Inflammatory macrophage treated with lipopolysaccharide for 4 hours (primary cell): ENCODE measurements at regions not wholly inside any gene's neighbourhood (a gene's known extent, or its start where the extent isn't known, plus 50 kb on each side); places are given as distances from the start of the nearest gene placed in this dataset.
"Not testable (repeated sequence)": the region's sequence is repeated elsewhere in the genome, so short reads cannot be mapped to it uniquely, and the experiment has no call there.

ENCODE experiments used
- DNase-seq: peaks from one replicate; pipeline ENCODE4 v3.0.0-alpha.2; 2020

GRCh38 chr4:164350716-164351115, 403.2 kb upstream of the SMIM31 start:
- DNase-seq, result not testable (repeated sequence)

- DNase-seq, result no peak
Measured at GRCh38 chr4:164357957-164358356, 396.0 kb upstream of the SMIM31 start.

GRCh38 chr4:164358400-164358799, 395.5 kb upstream of the SMIM31 start:
- DNase-seq, result no peak

- DNase-seq, result no peak
Measured at GRCh38 chr4:164359881-164360280, 394.1 kb upstream of the SMIM31 start.

- no peak for DNase-seq
Measured at GRCh38 chr4:164368894-164369293, 385.0 kb upstream of the SMIM31 start.

GRCh38 chr4:164373021-164373420, 380.9 kb upstream of the SMIM31 start:
- DNase-seq, result no peak

- no peak for DNase-seq
Measured at GRCh38 chr4:164377277-164377676, 376.7 kb upstream of the SMIM31 start.

GRCh38 chr4:164378361-164378760, 375.6 kb upstream of the SMIM31 start:
- DNase-seq, result no peak

GRCh38 chr4:164379694-164380093, 374.2 kb upstream of the SMIM31 start:
- DNase-seq, result no peak

GRCh38 chr4:164381859-164382258, 372.1 kb upstream of the SMIM31 start:
- DNase-seq, result no peak

GRCh38 chr4:164383058-164383357, 370.9 kb upstream of the SMIM31 start:
- no peak for DNase-seq

GRCh38 chr4:164383358-164384220, 370.3 kb upstream of the SMIM31 start:
- DNase-seq, result no peak

- DNase-seq, result no peak
Measured at GRCh38 chr4:164384416-164384815, 369.5 kb upstream of the SMIM31 start.

GRCh38 chr4:164396439-164396838, 357.5 kb upstream of the SMIM31 start:
- DNase-seq, result no peak

GRCh38 chr4:164402554-164402953, 351.4 kb upstream of the SMIM31 start:
- no peak for DNase-seq

GRCh38 chr4:164405774-164406173, 348.2 kb upstream of the SMIM31 start:
- no peak for DNase-seq

GRCh38 chr4:164408831-164409230, 345.1 kb upstream of the SMIM31 start:
- no peak for DNase-seq

- DNase-seq, result no peak
Measured at GRCh38 chr4:164410401-164410800, 343.5 kb upstream of the SMIM31 start.

- DNase-seq, result no peak
Measured at GRCh38 chr4:164412246-164412645, 341.7 kb upstream of the SMIM31 start.

- DNase-seq, result no peak
Measured at GRCh38 chr4:164413743-164414142, 340.2 kb upstream of the SMIM31 start.

- DNase-seq, result no peak
Measured at GRCh38 chr4:164423819-164424218, 330.1 kb upstream of the SMIM31 start.

GRCh38 chr4:164424846-164425245, 329.1 kb upstream of the SMIM31 start:
- DNase-seq, result no peak

GRCh38 chr4:164428561-164428960, 325.4 kb upstream of the SMIM31 start:
- no peak for DNase-seq

GRCh38 chr4:164438321-164438720, 315.6 kb upstream of the SMIM31 start:
- DNase-seq, result no peak

GRCh38 chr4:164439037-164439436, 314.9 kb upstream of the SMIM31 start:
- DNase-seq, result no peak
